ENCODE measurements at regions not wholly inside any gene's neighbourhood (a gene's known extent, or its start where the extent isn't known, plus 50 kb on each side); places are given as distances from the start of the nearest gene placed in this dataset.

DNA sequence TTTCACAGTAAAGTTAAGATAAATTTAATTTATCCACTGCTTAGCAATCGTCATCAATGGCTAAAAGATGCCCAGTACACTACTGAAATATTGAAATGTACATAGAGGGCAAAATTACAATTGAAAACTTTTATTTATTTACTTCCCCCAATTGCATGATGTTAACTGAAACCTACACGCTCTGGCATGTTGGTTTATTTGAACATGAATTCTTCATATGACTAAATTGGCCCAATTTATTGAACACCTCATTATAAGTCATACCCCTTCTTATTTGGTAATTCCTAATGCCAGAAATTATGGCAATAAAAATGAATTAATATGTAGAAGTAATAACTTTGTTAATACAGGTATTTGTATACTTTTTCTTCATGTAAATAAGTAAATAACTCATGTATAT is 183.0 kb upstream of the ZC3H15 start:
- TF ChIP-seq, protein P1, sequence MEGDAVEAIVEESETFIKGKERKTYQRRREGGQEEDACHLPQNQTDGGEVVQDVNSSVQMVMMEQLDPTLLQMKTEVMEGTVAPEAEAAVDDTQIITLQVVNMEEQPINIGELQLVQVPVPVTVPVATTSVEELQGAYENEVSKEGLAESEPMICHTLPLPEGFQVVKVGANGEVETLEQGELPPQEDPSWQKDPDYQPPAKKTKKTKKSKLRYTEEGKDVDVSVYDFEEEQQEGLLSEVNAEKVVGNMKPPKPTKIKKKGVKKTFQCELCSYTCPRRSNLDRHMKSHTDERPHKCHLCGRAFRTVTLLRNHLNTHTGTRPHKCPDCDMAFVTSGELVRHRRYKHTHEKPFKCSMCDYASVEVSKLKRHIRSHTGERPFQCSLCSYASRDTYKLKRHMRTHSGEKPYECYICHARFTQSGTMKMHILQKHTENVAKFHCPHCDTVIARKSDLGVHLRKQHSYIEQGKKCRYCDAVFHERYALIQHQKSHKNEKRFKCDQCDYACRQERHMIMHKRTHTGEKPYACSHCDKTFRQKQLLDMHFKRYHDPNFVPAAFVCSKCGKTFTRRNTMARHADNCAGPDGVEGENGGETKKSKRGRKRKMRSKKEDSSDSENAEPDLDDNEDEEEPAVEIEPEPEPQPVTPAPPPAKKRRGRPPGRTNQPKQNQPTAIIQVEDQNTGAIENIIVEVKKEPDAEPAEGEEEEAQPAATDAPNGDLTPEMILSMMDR (IDR thresholded peaks at IDR 0.05) = no peak
- no peak for TF ChIP-seq POLR2A (IDR thresholded peaks at IDR 0.05)

Data from body of pancreas (tissue), 4 donors.